ENCODE measurements at regions not wholly inside any gene's neighbourhood (a gene's known extent, or its start where the extent isn't known, plus 50 kb on each side); places are given as distances from the start of the nearest gene placed in this dataset.

DNA sequence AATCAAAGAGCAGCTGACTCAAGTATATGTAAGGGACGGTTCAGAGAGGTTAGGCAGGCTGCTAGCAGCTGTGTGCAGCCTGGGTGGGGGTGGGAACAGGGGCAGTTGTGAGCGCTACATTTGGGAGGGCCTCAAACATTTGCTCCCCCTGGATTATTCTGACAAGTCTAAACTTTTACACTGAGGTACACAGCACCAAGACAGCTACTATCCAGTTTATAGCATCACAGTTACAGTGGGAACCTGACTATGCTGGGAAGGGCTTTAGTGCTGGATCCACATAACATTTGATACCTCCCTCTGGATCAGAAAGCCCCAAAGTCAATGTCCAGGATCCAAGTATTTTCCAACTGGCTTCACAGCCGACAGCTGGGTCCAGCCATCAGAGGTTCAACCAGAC lies 55.8 kb upstream of the GIMD1 start:
- Histone ChIP-seq H3K9ac (ENCODE audit: insufficient read length, low read depth) (no peak overlapping the region), H3K27me3 (ENCODE audit: insufficient read depth, insufficient read length) (no peaks in the 10 kb centered on the region), H3K36me3 (ENCODE audit: insufficient read depth, insufficient read length, low read length) (no peaks in the 10 kb centered on the region), H3K4me3 (ENCODE audit: insufficient read length, low read depth) (no peak overlapping the region), H3K4me1 (ENCODE audit: insufficient read depth, insufficient read length) (no peaks in the 10 kb centered on the region), H3K9me3 (ENCODE audit: insufficient read depth, low read length) (no peaks in the 10 kb centered on the region)
- no peak for DNase-seq (ENCODE audit: low read depth, low spot score)
- TF ChIP-seq YY1 (IDR thresholded peaks at IDR 0.05; ENCODE audit: insufficient read depth, insufficient read length): no peak
- TF ChIP-seq SUZ12 (IDR thresholded peaks at IDR 0.05; ENCODE audit: extremely low read depth, insufficient read depth, insufficient read length): no peak
- TF ChIP-seq ZNF274 (IDR thresholded peaks at IDR 0.05; ENCODE audit: low read depth, low read length): no peak

DNA sequence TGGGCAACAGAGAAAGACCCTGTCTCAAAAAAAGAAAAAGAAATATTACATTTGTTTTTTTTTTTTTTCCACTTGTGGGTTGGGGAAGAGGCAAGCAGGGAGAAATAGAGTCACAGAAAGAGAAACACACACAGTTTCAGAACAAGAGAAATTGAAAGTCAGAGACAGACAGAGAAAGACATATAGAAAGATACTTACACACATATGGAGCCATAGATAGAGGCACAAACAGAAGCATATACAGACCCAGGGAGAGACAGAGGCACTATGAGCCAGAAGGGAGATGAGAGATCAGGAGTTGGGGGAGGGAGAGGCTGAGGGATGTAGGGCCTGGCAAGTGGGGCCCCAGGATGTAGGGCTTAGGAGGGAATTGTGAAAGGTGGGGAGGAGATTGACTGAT lies 55.2 kb upstream of the GIMD1 start:
- no peak for DNase-seq (ENCODE audit: low read depth, low spot score)
- no peaks in the 10 kb centered on the region for H3K4me1 ChIP-seq (ENCODE audit: insufficient read depth, insufficient read length)
- H3K9me3 ChIP-seq (ENCODE audit: insufficient read depth, low read length): no peaks in the 10 kb centered on the region
- no peak overlapping the region for H3K4me3 ChIP-seq (ENCODE audit: insufficient read length, low read depth)
- H3K9ac ChIP-seq (ENCODE audit: insufficient read length, low read depth): no peak overlapping the region
- H3K27me3 ChIP-seq (ENCODE audit: insufficient read depth, insufficient read length): no peaks in the 10 kb centered on the region
- no peaks in the 10 kb centered on the region for H3K36me3 ChIP-seq (ENCODE audit: insufficient read depth, insufficient read length, low read length)
- no peak for TF ChIP-seq SUZ12 (IDR thresholded peaks at IDR 0.05; ENCODE audit: extremely low read depth, insufficient read depth, insufficient read length)
- no peak for TF ChIP-seq YY1 (IDR thresholded peaks at IDR 0.05; ENCODE audit: insufficient read depth, insufficient read length)
- no peak for TF ChIP-seq ZNF274 (IDR thresholded peaks at IDR 0.05; ENCODE audit: low read depth, low read length)

DNA sequence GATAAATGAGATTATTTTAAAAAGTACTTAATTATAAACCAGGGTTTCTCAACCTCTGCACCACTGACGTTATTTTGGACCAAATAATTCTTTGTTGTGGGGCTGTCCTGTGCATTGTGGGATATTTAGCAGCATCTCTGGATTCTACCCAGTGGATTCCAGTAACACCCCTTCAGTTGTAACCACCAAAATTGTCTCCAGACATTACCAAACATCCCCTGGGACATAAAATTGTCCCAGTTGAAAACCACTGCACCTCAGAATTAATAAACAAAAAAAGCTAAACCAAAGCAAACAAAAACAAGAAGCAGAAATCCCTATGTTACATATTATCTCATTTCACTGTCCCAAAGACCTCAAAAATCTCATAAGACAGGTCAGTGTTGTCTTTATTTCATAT lies 54.2 kb upstream of the GIMD1 start:
- H3K4me3 ChIP-seq (ENCODE audit: insufficient read length, low read depth): no peak overlapping the region
- H3K9me3 ChIP-seq (ENCODE audit: insufficient read depth, low read length): no peaks in the 10 kb centered on the region
- no peaks in the 10 kb centered on the region for H3K27me3 ChIP-seq (ENCODE audit: insufficient read depth, insufficient read length)
- no peaks in the 10 kb centered on the region for H3K4me1 ChIP-seq (ENCODE audit: insufficient read depth, insufficient read length)
- no peak for DNase-seq (ENCODE audit: low read depth, low spot score)
- H3K36me3 ChIP-seq (ENCODE audit: insufficient read depth, insufficient read length, low read length): no peaks in the 10 kb centered on the region
- TF ChIP-seq YY1 (IDR thresholded peaks at IDR 0.05; ENCODE audit: insufficient read depth, insufficient read length) (no peak), SUZ12 (IDR thresholded peaks at IDR 0.05; ENCODE audit: extremely low read depth, insufficient read depth, insufficient read length) (no peak), ZNF274 (IDR thresholded peaks at IDR 0.05; ENCODE audit: low read depth, low read length) (no peak)
- no peak overlapping the region for H3K9ac ChIP-seq (ENCODE audit: insufficient read length, low read depth)

DNA sequence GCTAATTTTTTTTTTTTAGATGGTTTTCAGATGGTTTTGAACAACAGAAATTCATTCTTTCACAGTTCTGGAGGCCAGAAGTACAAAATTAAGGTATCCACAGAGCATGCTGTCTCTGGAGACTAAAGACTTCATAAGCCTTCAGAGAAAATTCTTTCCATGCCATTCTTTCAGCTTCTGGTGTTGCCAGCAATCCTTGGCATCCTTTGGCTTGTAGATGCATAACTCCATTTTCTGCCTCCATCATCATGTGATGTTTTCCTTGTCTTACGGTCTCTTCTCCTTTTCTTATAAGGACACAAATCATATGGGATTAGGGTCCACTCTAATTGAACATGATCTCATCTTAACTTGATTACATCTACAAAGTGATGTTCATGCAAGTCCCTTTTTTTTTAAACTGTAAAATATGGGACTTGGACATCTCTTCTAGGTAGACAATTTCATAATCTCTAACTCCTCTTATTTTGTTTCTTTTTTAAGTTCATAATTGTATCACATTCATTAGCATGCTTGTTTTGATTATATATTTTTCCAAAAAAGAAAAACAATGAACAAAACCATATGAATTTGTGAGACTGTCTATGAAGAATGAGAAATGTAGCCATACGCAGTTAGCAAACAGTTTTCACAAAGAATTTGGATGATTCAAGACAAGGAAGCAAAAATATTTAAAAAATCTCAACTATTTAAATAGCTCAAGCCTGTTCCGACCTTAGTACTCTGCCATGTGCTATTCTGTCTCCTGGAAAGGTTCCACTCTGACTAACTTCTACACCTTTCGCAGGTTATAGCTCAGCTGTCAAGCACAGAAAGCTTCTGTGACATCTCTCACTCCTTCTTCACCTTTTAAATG lies 53.1 kb upstream of the GIMD1 start:
- TF ChIP-seq ZNF274 (IDR thresholded peaks at IDR 0.05; ENCODE audit: low read depth, low read length) (no peak), SUZ12 (IDR thresholded peaks at IDR 0.05; ENCODE audit: extremely low read depth, insufficient read depth, insufficient read length) (no peak), YY1 (IDR thresholded peaks at IDR 0.05; ENCODE audit: insufficient read depth, insufficient read length) (no peak)
- Histone ChIP-seq H3K9me3 (ENCODE audit: insufficient read depth, low read length) (no peaks in the 10 kb centered on the region), H3K36me3 (ENCODE audit: insufficient read depth, insufficient read length, low read length) (no peaks in the 10 kb centered on the region), H3K9ac (ENCODE audit: insufficient read length, low read depth) (no peak overlapping the region), H3K4me1 (ENCODE audit: insufficient read depth, insufficient read length) (no peaks in the 10 kb centered on the region), H3K27me3 (ENCODE audit: insufficient read depth, insufficient read length) (no peaks in the 10 kb centered on the region), H3K4me3 (ENCODE audit: insufficient read length, low read depth) (no peak overlapping the region)
- no peak for DNase-seq (ENCODE audit: low read depth, low spot score)

DNA sequence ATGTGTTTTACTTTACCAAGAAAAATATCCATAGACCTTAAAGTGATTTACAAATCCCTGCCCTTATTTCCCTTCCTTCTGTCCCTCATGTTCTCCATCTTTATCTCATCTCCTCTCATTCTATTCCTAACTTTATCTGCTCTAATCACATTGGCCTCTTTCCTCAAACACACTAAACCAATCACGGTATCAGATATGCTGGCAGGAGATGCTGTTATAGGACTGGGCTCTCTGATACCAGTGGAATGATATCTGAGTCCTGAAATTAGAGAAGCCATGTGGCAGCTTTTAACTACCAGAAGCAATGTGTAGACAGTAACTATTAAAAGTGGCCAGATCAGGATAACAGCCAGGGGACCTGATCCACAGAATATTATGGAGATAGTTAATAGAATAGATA lies 49.9 kb upstream of the GIMD1 start:
- TF ChIP-seq YY1 (IDR thresholded peaks at IDR 0.05; ENCODE audit: insufficient read depth, insufficient read length) (no peak), ZNF274 (IDR thresholded peaks at IDR 0.05; ENCODE audit: low read depth, low read length) (no peak), SUZ12 (IDR thresholded peaks at IDR 0.05; ENCODE audit: extremely low read depth, insufficient read depth, insufficient read length) (no peak)
- no peaks in the 10 kb centered on the region for H3K9me3 ChIP-seq (ENCODE audit: insufficient read depth, low read length)
- H3K4me1 ChIP-seq (ENCODE audit: insufficient read depth, insufficient read length): no peaks in the 10 kb centered on the region

More for the DNA sequence above, 49.9 kb upstream of the GIMD1 start:
- H3K4me3 ChIP-seq (ENCODE audit: insufficient read length, low read depth): no peak overlapping the region
- no peak overlapping the region for H3K9ac ChIP-seq (ENCODE audit: insufficient read length, low read depth)
- no peak for DNase-seq (ENCODE audit: low read depth, low spot score)
- no peaks in the 10 kb centered on the region for H3K36me3 ChIP-seq (ENCODE audit: insufficient read depth, insufficient read length, low read length)
- H3K27me3 ChIP-seq (ENCODE audit: insufficient read depth, insufficient read length): no peaks in the 10 kb centered on the region
